MM.1S (cell line): ENCODE measurements at regions not wholly inside any gene's neighbourhood (a gene's known extent, or its start where the extent isn't known, plus 50 kb on each side); places are given as distances from the start of the nearest gene placed in this dataset.

Source experiments
- DNase-seq: peaks from one replicate; pipeline ENCODE4 v3.0.0-alpha.2; 2015
- H2AFZ ChIP-seq: fragments of 300-600 bp; sonication (generic); 2 replicates; pipeline ENCODE4 v1.6.0; 2016; ENCODE audit warnings: antibody characterized with exemption, low read length
- H3F3A ChIP-seq: fragments of 300-600 bp; sonication (generic); 2 replicates; pipeline ENCODE4 v1.6.1; 2016; ENCODE audit warnings: mild to moderate bottlenecking, antibody characterized with exemption, low read length, moderate library complexity, mixed read lengths; ENCODE audit not compliant: insufficient read depth
- H3K27ac ChIP-seq: fragments of 300-600 bp; sonication (generic); 2 replicates; pipeline ENCODE4 v1.5.1; 2016; ENCODE audit warnings: mild to moderate bottlenecking, low read length
- H3K27me3 ChIP-seq: fragments of 300-600 bp; sonication (generic); replicated peaks from 2 replicates; pipeline ENCODE4 v1.6.0; 2016; ENCODE audit warnings: low read length; ENCODE audit not compliant: insufficient read depth
- H3K36me3 ChIP-seq: fragments of 300-600 bp; sonication (generic); replicated peaks from 2 replicates; pipeline ENCODE4 v1.6.1; 2016; ENCODE audit warnings: mild to moderate bottlenecking, low read length, mixed read lengths; ENCODE audit not compliant: insufficient read depth
- H3K4me1 ChIP-seq: fragments of 300-600 bp; sonication (generic); 2 replicates; pipeline ENCODE4 v1.6.1; 2016; ENCODE audit warnings: low read length, mixed read lengths
- H3K4me2 ChIP-seq: fragments of 300-600 bp; sonication (generic); 2 replicates; pipeline ENCODE4 v1.6.0; 2016; ENCODE audit warnings: low read depth, low read length
- H3K4me3 ChIP-seq: fragments of 300-600 bp; sonication (generic); 2 replicates; pipeline ENCODE4 v1.5.1; 2016; ENCODE audit warnings: low read length, mixed read lengths
- H3K79me2 ChIP-seq: fragments of 300-600 bp; sonication (generic); 2 replicates; pipeline ENCODE4 v1.6.1; 2016; ENCODE audit warnings: mixed run types, low read length, mixed read lengths
- H3K9ac ChIP-seq: fragments of 300-600 bp; sonication (generic); 2 replicates; pipeline ENCODE4 v1.6.1; 2016; ENCODE audit warnings: low read length, mixed read lengths
- H3K9me2 ChIP-seq: fragments of 300-600 bp; sonication (generic); replicated peaks from 2 replicates; pipeline ENCODE4 v1.6.1; 2016; ENCODE audit warnings: mild to moderate bottlenecking, low read length, mixed read lengths; ENCODE audit not compliant: insufficient read depth
- H3K9me3 ChIP-seq: fragments of 300-600 bp; sonication (generic); replicated peaks from 2 replicates; pipeline ENCODE4 v1.6.1; 2016; ENCODE audit warnings: mild to moderate bottlenecking, low read length, mixed read lengths; ENCODE audit not compliant: insufficient read depth
- H4K20me1 ChIP-seq: fragments of 300-600 bp; sonication (generic); 2 replicates; pipeline ENCODE4 v1.6.1; 2016; ENCODE audit warnings: mild to moderate bottlenecking, low read length, moderate library complexity, mixed read lengths; ENCODE audit not compliant: insufficient read depth
- EZH2 ChIP-seq: fragments of 300-600 bp; sonication (generic); optimal IDR thresholded peaks from 2 replicates; pipeline ENCODE3; 2017; ENCODE audit warnings: low read depth, mild to moderate bottlenecking, antibody characterized with exemption, low read length, mixed read lengths
- EZH2phosphoT487 ChIP-seq: fragments of 300-600 bp; sonication (generic); IDR thresholded peaks from 2 replicates; pipeline ENCODE4 v1.6.1; 2018; ENCODE audit warnings: antibody characterized with exemption, low read length
- TF ChIP-seq, protein P1 (sequence below): fragments of 300-600 bp; sonication (generic); IDR thresholded peaks from 2 replicates; pipeline ENCODE4 v1.5.1; 2016; ENCODE audit warnings: antibody characterized with exemption, low read length, mixed read lengths

DNA sequence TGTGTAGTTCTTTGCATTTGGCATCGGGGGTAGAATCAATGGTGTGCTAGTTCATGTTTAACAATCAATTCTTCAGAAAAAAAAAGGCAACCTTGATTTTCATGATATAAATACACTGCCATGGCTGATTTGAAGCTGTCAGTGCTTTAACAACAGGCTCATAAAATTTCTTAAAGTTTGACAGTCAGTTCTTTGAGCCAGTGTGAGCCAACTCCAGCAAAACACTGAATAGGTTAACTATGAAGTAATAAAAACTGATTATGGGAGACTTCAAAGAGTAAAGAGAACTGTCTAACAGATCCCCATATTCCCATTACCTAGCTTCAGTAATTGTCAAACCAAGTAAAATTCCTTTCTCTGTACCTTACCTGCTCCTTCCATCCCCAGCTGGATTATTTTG is 241.7 kb upstream of the SUCLG2 start:
- no peaks in the 10 kb centered on the region for H3K9me3 ChIP-seq
- H3K4me3 ChIP-seq = no peak overlapping the region
- H3K36me3 ChIP-seq = no peaks in the 10 kb centered on the region
- no peak overlapping the region for H3K9ac ChIP-seq
- no peaks in the 10 kb centered on the region for H3F3A ChIP-seq
- H3K27me3 ChIP-seq = no peaks in the 10 kb centered on the region
- H3K4me2 ChIP-seq = no peak overlapping the region
- H2AFZ ChIP-seq = no peak overlapping the region
- no peaks in the 10 kb centered on the region for H4K20me1 ChIP-seq
- no peaks in the 10 kb centered on the region for H3K9me2 ChIP-seq
- TF ChIP-seq EZH2 (no peak), EZH2phosphoT487 (no peak)
- TF ChIP-seq, protein P1, sequence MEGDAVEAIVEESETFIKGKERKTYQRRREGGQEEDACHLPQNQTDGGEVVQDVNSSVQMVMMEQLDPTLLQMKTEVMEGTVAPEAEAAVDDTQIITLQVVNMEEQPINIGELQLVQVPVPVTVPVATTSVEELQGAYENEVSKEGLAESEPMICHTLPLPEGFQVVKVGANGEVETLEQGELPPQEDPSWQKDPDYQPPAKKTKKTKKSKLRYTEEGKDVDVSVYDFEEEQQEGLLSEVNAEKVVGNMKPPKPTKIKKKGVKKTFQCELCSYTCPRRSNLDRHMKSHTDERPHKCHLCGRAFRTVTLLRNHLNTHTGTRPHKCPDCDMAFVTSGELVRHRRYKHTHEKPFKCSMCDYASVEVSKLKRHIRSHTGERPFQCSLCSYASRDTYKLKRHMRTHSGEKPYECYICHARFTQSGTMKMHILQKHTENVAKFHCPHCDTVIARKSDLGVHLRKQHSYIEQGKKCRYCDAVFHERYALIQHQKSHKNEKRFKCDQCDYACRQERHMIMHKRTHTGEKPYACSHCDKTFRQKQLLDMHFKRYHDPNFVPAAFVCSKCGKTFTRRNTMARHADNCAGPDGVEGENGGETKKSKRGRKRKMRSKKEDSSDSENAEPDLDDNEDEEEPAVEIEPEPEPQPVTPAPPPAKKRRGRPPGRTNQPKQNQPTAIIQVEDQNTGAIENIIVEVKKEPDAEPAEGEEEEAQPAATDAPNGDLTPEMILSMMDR = no peak
- no peaks in the 10 kb centered on the region for H3K4me1 ChIP-seq
- no peaks in the 10 kb centered on the region for H3K79me2 ChIP-seq
- no peak for DNase-seq
- no peak overlapping the region for H3K27ac ChIP-seq

DNA sequence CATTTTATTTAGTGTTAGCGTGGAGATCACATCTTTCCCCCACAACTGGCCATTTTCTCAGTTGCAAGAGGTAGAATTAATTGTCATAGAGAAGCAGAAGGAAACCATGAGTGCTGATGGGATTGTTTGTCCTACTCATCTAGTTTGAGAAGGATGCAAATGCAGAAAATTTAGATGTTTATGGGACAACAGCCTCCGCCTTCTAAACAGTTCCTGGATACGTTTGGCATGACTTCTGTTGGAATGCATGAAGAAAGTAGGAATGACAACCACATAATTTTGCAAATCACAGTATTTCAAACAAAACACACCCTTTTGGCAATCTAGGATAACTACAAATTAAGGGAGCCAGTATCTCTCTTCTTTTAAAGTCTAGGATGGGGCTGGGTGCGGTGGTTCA is 240.1 kb upstream of the SUCLG2 start:
- Histone ChIP-seq H3K4me2 (no peak overlapping the region), H4K20me1 (no peaks in the 10 kb centered on the region), H3K79me2 (no peaks in the 10 kb centered on the region), H3K9ac (no peak overlapping the region), H3K27ac (no peak overlapping the region), H3K9me3 (no peaks in the 10 kb centered on the region), H3K27me3 (no peaks in the 10 kb centered on the region), H3K9me2 (no peaks in the 10 kb centered on the region), H3F3A (no peaks in the 10 kb centered on the region), H3K36me3 (no peaks in the 10 kb centered on the region), H3K4me1 (no peaks in the 10 kb centered on the region), H2AFZ (no peak overlapping the region), H3K4me3 (no peak overlapping the region)
- no peak for DNase-seq
- TF ChIP-seq EZH2phosphoT487 (no peak), EZH2 (no peak)
- TF ChIP-seq, protein P1 = no peak

DNA sequence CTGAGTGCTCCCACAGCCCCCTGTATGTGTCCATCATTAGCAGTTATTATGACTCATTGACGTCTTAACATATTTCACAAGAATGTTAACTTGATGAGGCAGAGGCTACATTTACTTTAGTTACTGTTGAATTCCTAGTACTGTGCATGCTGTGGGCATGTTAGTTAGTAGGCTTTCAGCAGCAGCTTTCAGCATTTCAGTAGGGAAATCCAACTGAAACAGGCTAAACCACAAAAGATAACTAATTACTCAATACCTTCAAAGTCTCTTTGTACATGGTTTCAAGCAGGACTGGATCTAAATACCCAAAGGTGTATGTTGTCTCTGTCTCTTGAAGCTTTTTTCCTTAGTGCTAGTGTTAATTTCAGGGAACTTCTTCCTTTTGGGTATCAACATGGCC is 229.9 kb upstream of the SUCLG2 start:
- Histone ChIP-seq H3K4me1 (peaks cover 3% of the 10 kb centered on the region; the same call in 1 of the 2 replicates), H3K9ac (no peak overlapping the region), H3K4me3 (no peak overlapping the region), H3K27ac (no peak overlapping the region), H3K79me2 (no peaks in the 10 kb centered on the region), H4K20me1 (no peaks in the 10 kb centered on the region), H3K36me3 (no peaks in the 10 kb centered on the region), H3K4me2 (no peak overlapping the region), H3K9me2 (no peaks in the 10 kb centered on the region), H2AFZ (no peak overlapping the region), H3K27me3 (no peaks in the 10 kb centered on the region), H3K9me3 (no peaks in the 10 kb centered on the region), H3F3A (no peaks in the 10 kb centered on the region)
- no peak for DNase-seq
- TF ChIP-seq EZH2 (no peak), EZH2phosphoT487 (no peak)
- TF ChIP-seq, protein P1 = no peak
